ENCODE measurements at regions not wholly inside any gene's neighbourhood (a gene's known extent, or its start where the extent isn't known, plus 50 kb on each side); places are given as distances from the start of the nearest gene placed in this dataset.

DNA sequence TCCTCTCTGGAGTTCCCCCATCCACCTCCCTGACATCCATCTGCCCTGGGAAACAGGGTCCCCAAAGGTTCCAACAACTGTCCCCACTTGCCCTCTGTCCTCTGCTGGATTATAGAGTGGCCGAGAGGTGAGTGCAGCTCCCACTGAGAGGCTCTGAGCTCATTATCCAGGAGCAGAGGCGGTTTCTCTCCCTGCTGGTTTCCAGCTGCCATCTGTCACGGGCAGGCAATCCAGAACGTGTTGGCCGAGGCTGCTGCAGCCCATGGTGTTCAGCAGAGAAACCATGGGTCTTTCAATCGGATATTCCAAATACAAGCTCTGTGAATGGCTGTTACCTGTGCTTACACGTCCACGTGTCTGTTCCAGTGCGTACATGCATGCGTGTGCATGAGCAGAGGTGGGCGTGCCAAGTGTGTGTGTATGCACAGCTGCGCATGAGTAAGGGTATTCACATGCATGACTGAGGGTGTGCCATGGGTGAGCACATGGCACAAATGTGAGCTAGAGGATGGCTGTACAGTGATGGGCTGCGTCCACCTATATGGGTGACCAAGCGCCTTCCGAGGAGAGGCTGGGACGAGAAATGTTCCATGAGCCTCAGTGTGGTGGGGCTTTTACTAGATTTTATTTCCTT, 183.7 kb upstream of the PMEPA1 start:
- ATAC-seq (ENCODE audit: insufficient read depth, low FRiP score): no peak
- no peak overlapping the region for H3K27ac ChIP-seq (ENCODE audit: low read depth in 1 of 2, low read length in 1 of 2)
- peak; percentile 90 to 93 (median 92) for DNase-seq
- H3K9ac ChIP-seq (ENCODE audit: insufficient read depth in 1 of 2, low read length in 2 of 2): no peak overlapping the region
- H3K27me3 ChIP-seq (ENCODE audit: control insufficient read depth in 3 of 3, insufficient read depth in 3 of 3, low read length in 2 of 3): no peaks in the 10 kb centered on the region
- peaks cover 0 to 3% (median 0%) of the 10 kb centered on the region in 4 donors for H3K9me3 ChIP-seq (ENCODE audit: control insufficient read depth in 4 of 4, insufficient read depth in 3 of 4, low read length in 3 of 4)
- H3K4me3 ChIP-seq: no peak overlapping the region
- H3K36me3 ChIP-seq (ENCODE audit: control insufficient read depth in 4 of 4, insufficient read depth in 4 of 4, low read length in 4 of 4): no peaks in the 10 kb centered on the region
- H3K4me1 ChIP-seq (ENCODE audit: control insufficient read depth in 5 of 5, insufficient read depth in 5 of 5, low read length in 5 of 5): peaks cover 0 to 36% (median 11%) of the 10 kb centered on the region in 5 donors
- TF ChIP-seq, protein P1, sequence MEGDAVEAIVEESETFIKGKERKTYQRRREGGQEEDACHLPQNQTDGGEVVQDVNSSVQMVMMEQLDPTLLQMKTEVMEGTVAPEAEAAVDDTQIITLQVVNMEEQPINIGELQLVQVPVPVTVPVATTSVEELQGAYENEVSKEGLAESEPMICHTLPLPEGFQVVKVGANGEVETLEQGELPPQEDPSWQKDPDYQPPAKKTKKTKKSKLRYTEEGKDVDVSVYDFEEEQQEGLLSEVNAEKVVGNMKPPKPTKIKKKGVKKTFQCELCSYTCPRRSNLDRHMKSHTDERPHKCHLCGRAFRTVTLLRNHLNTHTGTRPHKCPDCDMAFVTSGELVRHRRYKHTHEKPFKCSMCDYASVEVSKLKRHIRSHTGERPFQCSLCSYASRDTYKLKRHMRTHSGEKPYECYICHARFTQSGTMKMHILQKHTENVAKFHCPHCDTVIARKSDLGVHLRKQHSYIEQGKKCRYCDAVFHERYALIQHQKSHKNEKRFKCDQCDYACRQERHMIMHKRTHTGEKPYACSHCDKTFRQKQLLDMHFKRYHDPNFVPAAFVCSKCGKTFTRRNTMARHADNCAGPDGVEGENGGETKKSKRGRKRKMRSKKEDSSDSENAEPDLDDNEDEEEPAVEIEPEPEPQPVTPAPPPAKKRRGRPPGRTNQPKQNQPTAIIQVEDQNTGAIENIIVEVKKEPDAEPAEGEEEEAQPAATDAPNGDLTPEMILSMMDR (IDR thresholded peaks at IDR 0.05; ENCODE audit: control extremely low read depth, extremely low read depth): no peak
- WGBS, 2 donors: 85 to 90% methylated on average over 16 of the region's 16 CpGs

DNA sequence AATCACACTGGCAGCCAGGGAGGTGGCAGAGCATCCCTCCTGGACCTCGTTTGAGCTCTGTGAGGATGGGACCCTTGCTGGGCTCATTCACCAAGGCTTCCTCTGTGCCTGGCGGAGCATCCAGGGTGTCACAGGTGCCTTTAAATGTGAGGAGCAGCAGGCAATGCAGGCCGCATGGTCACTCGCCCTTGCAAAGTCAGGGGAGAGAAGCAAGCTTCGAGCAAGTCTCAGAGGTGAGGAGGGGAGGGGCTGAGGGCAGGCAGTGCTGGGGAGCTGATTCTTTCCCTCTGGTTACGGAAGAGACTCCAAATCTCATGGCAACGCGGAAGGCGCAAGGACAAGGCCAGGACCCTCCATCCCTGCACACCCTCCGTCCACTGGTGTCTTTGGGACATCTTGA, 182.7 kb upstream of the PMEPA1 start:
- WGBS, 2 donors: 86 to 89% methylated on average over 10 of the region's 10 CpGs
- TF ChIP-seq, protein P1 (IDR thresholded peaks at IDR 0.05; ENCODE audit: control extremely low read depth, extremely low read depth): no peak
- no peaks in the 10 kb centered on the region for H3K27me3 ChIP-seq (ENCODE audit: control insufficient read depth in 3 of 3, insufficient read depth in 3 of 3, low read length in 2 of 3)
- peaks cover 0 to 3% (median under 1%) of the 10 kb centered on the region in 4 donors for H3K9me3 ChIP-seq (ENCODE audit: control insufficient read depth in 4 of 4, insufficient read depth in 3 of 4, low read length in 3 of 4)
- H3K4me1 ChIP-seq (ENCODE audit: control insufficient read depth in 5 of 5, insufficient read depth in 5 of 5, low read length in 5 of 5): peaks cover 0 to 36% (median 11%) of the 10 kb centered on the region in 5 donors
- ATAC-seq (ENCODE audit: insufficient read depth, low FRiP score) (no peak), DNase-seq (no peak)
- H3K9ac ChIP-seq (ENCODE audit: insufficient read depth in 1 of 2, low read length in 2 of 2): no peak overlapping the region
- no peak overlapping the region for H3K27ac ChIP-seq (ENCODE audit: low read depth in 1 of 2, low read length in 1 of 2)
- no peak overlapping the region for H3K4me3 ChIP-seq
- H3K36me3 ChIP-seq (ENCODE audit: control insufficient read depth in 4 of 4, insufficient read depth in 4 of 4, low read length in 4 of 4): no peaks in the 10 kb centered on the region

DNA sequence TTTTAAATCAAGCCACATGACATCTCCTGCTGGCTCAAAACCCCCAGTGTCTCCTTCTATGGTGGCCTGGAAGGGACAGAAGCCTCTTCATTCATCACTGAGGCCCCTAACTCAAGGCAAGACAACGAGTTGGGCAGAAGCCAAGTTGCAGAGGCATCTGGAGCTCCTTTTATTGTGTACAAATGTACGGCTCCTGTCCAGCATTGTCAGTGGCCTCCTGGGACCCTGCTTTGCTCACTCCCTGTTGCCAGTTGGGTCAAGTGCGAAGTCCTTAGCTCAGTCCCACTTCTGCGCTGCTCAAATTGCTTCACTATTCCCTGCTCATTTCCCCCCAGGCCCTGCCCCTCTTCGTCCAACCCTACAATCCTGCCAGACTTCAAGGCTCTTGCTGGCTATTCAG, 181.2 kb upstream of the PMEPA1 start:
- 66 to 72% methylated on average over 5 of the region's 5 CpGs for WGBS, 2 donors
- TF ChIP-seq, protein P1 (IDR thresholded peaks at IDR 0.05; ENCODE audit: control extremely low read depth, extremely low read depth): no peak
- Histone ChIP-seq H3K27me3 (ENCODE audit: control insufficient read depth in 3 of 3, insufficient read depth in 3 of 3, low read length in 2 of 3) (no peaks in the 10 kb centered on the region), H3K36me3 (ENCODE audit: control insufficient read depth in 4 of 4, insufficient read depth in 4 of 4, low read length in 4 of 4) (no peaks in the 10 kb centered on the region), H3K4me3 (no peak overlapping the region), H3K9ac (ENCODE audit: insufficient read depth in 1 of 2, low read length in 2 of 2) (no peak overlapping the region), H3K4me1 (ENCODE audit: control insufficient read depth in 5 of 5, insufficient read depth in 5 of 5, low read length in 5 of 5) (peaks cover 0 to 32% (median 11%) of the 10 kb centered on the region in 5 donors), H3K27ac (ENCODE audit: low read depth in 1 of 2, low read length in 1 of 2) (no peak overlapping the region), H3K9me3 (ENCODE audit: control insufficient read depth in 4 of 4, insufficient read depth in 3 of 4, low read length in 3 of 4) (peaks cover 0 to 6% (median 2%) of the 10 kb centered on the region in 4 donors)
- DNase-seq: peak in 2 of 3 donors; percentile 41 to 44
- ATAC-seq (ENCODE audit: insufficient read depth, low FRiP score): no peak

All from lung (tissue), 11 donors.